GM18858 (cell line): ENCODE measurements at regions not wholly inside any gene's neighbourhood (a gene's known extent, or its start where the extent isn't known, plus 50 kb on each side); places are given as distances from the start of the nearest gene placed in this dataset.

Experiments used
- ATAC-seq: cut with Tn5 transposase; IDR thresholded peaks from one replicate; pipeline ENCODE4 v1.9.1; 2021; ENCODE audit not compliant: unreplicated experiment

DNA sequence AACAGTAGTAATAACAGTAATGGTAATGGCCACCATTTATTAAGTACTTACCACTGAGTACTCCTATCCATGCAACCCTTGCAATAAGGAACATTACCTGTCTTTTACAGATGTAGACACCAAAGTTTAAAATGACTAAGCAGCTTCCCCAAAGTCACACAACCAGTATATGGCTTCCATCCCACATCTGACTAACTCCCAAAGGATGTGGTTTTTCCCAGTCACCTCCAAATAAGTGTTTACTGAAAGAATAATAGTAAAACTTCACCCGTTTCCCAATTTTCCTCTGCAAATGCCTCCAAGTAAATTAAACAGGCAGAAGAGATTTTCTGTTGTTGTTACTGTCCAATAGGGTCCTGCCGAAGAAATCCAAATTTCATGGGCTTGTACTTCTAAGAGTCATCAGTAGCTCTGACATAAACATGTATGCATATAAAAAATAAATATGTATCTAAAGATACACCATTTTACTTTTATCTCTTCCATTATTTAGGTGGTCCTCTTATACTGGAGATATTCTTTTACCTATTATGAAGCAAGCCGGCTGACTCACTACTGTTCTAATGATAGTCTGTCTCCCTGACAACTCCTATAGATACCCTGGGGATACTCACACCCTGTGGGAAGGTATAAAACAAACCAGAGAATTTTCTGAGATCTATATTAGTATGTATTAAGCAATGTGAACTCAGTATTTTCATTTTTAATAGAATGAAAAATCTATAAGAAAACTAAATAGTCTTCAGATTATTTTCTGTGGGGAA, 77.9 kb upstream of the ID4 start:
- no peak for ATAC-seq

DNA sequence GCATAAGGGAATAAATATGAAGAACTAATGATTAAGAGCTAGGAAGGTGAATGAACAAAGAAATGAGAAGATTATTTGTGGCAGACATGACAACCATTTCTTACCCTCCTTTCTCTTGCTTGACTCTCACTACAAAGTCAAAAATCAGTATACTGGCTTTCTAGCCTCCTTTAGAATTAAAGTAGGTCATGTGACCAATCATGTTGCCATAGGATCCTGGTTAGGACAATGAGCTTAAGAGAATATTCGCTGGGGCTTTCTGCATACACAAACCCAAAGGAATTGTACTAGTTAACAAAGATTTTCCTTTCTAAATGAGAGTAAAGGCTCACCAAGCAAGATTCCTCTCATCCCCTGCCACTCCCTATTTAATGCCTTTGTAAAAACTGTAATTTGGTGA, 76.0 kb upstream of the ID4 start:
- ATAC-seq: no peak

DNA sequence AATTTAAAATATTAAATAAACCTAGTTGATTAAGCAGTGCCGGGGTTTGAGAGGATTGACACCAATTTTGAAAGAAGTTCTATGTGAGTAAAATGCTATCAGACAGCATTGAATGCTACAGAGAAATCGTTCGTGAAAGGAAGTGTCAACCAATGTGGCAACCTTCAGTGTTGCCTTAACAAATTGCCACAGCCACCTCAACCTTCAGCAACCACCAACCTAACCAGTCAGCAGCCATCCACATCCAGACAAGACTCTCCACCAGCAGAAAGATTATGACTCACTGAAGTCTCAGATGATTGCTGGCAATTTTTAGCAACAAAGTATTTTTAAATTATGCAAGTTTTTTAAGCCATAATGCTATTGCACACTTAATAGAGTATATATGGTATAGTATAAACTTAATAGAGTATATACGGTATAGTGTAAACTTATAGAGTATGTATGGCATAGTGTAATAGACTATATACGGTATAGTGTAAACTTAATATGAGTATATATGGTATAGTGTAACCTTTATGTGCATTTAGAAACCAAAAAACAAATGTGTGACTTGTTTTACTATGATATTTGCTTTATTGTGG, 65.3 kb upstream of the ID4 start:
- ATAC-seq: no peak

DNA sequence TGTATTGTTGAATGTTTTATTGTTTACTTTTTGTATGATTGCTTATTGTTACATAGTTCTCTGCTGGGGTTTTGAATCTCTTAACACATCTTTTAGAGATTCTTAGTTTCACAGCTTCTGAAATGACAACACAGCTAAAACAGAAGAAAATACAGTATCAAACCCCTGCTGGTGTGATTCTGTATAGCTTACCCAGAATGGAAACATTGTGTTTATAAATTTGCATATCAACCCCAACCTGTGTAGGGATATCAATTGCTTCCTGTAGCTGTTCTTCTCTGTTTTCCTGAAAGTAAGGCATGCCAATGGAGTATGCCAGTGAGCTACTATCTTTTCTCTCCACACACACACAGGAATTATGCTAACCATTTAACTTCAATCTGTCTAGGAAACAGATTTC, 64.3 kb upstream of the ID4 start:
- no peak for ATAC-seq

DNA sequence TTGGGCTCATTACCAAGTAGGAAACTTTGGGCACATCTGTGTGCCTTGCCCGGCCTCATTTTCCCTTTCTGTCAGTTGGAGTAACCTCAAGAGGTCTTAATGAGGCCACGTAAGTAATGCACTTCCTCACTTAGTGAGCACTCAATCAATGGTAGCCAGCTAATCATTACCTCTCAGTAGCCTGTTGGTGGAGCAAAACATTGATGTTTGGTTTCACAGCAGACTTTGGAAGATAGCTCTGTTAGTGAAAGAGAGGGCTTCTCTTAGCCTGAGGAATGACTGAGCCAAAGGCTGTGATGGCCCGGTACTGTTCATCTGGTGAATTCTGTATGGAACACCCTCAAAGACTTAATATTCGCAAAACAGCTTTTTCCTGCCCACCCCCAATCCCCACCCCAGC, 55.9 kb upstream of the ID4 start:
- no peak for ATAC-seq

DNA sequence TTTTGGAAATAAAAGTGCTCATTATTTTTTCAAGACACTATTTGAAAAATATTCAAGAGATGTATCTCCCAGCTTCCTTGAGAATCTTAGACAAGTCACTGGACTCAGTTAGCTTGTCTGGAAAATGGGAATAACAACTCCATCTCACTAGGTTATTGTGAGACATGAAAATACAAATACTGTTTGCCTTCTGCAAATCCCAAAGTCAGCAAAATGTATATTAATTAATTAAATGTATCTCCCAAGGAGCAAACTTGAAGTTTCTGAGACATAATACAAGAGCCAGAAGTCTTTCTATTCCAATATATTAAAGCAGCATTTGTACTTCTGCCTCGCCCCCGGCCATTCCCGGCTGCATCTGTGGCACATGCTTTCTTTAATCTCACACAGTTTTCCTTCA, 54.6 kb upstream of the ID4 start:
- ATAC-seq: no peak
